T1000 (cell line): ENCODE measurements at regions not wholly inside any gene's neighbourhood (a gene's known extent, or its start where the extent isn't known, plus 50 kb on each side); places are given as distances from the start of the nearest gene placed in this dataset.

Experiments used
- DNase-seq: peaks from one replicate; lab custom pipeline; 2025; ENCODE audit warnings: mixed read lengths; lab: John Stamatoyannopoulos, UW

DNA sequence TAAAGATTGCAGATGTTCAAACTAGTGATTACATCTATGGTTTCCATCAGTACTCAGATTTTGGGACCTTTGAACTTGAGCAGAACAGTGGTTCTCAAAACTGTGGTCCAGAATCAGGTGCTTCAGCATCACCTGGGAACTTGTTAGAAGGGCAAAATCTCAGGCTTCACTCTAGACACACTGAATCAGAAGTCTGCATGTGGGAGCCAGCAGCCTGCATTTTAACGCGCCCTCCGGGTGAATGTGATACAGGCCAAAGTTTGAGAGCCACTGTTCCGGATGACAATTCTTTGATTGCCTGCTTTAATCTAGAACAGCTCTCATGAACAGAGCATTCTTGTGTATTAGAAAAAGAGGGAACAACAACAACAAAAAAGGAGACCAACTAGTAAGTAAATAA is 261.7 kb downstream of the GPD2 start:
- DNase-seq = no peak

DNA sequence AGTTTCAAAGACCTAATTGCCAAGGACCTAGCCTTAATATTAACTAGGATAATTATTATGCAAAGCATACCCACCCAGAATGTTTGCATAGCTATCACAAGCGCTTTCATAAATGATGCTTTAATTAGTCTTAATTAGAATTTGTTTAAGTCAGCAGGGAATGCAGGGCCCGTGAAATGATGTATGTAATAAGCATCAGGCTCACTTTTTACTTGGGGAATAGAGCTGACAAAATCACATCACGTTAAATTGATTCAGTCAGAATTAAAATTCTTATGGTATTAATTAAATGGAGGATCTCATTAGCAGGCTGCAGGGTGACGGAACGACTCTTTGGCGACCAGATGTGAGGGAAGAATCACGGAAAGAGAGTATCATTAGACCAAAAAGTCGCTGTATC is 264.5 kb downstream of the GPD2 start:
- DNase-seq = no peak

DNA sequence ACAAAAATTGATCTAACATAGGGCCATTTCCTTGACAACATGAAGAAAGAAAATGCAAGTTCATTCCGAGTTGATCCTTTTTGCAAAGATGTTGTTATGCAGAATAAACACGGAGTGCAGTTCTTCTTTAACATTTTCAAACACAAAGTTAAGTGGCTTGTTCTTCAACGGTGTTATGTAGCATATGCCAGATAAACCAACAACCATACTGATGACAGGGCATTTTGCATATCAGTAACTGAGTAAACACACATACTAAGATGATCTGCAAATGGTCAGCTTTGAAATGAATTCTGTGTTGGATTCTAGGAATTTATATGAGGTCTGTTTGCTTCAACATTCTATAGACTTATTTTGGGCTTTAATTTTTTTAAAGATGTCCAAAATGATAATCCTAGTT is 266.4 kb downstream of the GPD2 start:
- DNase-seq = no peak

DNA sequence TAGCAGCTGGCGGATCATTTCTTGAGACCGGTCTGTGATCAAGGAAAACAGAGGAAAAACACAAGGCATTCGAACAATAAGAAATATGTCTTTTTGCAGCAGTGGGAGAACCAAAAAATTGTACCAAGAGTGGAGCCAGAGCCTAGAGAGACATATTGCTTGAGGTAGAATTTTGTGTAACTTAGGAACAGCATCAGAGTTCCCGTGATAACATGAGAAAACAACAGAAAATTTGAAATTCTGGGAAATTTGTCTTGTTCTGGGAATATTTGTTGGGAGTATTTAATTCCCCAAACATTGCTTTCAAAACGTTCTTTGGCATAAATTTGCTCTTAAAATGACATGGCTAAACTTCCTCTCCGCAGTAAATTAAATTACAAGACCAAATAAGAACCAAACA is 267.5 kb downstream of the GPD2 start:
- DNase-seq = no peak

DNA sequence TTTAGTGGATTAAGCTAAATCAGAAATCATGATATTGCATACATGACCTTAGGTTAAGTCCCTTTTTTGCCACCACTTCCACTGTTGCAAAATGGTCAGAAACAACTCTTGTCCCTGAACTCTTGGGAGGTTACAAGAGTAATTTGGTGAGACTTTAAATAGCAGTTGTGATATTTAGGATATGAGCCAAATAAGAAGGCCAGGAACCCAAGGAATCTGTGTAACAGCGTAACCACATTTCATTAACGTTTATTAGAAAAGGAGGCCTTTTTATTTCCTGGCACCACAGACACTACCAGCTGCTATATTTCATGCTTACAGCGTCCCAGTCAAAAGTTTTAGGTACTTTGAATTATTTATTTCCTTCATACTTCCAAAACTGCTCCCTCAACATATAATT is 268.0 kb downstream of the GPD2 start:
- no peak for DNase-seq

DNA sequence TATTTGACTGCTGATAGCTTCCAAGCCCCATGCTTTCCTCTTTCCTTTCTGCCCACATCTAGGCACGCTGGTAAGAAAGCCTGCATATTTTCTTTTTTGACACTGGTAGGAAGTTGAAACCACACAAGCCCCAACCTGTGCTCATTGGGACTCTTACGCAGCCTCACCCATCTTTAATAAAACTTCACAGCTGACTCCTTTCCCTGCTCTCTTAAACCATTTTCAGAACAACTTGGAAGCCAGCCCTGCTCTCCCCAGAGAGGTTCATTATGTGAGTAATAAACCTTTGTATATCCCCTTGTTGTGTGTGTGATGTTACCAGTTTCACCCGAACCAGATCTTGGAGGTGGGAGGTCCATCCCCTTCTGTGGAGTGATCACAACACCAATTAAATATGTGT is 268.4 kb downstream of the GPD2 start:
- DNase-seq = no peak

DNA sequence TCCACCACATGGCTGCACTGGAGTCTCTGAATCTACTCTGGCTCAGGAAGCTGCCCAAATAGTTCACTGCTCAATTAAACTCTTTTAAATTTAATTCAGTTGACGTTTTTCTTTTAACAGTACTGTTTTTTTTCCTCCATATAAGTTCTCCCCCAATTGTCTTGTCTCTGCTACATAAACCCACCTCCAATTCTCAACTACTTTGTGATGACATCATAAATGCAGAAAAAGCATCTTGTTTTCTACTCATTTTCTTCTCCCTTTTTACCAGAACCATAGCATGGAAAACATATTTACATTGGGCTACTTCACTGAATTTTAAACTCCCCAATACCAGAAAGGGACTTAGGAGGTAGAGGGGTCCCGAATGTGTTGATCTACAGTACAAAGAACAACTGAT is 270.4 kb downstream of the GPD2 start:
- no peak for DNase-seq

DNA sequence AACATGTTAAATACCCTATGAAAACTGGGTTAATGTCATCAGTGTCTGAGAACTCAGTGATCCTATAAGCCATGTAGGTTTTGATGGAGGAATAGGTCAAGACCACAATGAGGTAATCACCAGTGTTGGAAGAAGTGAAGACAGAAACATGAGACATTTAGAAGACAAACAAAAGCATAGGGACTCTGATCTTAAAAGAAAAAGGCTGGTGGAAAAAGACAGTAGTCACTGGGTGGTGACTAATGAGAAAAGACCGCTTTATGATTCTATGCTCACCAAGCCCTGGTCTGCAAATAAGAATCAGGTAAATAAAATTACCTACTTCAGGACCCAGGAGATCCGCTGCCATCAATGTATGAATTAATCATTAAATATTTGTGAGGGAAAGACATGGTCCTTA is 271.9 kb downstream of the GPD2 start:
- DNase-seq = no peak

DNA sequence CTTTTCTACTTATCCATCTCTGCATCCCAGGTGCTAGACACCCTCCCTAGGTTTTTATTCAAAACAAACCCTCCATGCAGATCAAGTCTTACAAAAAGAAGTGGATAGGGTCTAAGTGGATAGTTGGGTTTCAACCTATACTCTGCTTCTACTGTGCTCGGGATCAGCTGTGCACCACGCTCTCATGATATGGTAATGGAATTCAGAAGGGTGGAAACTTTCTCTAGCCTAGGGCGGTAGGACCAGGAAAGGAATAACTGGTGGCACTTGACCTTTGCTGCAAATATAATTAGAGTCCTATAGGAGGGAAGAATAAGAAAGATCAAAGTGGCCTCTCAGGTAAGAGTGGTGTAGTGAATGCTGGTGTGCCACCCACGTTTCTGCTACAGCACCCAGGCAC is 272.9 kb downstream of the GPD2 start:
- no peak for DNase-seq

DNA sequence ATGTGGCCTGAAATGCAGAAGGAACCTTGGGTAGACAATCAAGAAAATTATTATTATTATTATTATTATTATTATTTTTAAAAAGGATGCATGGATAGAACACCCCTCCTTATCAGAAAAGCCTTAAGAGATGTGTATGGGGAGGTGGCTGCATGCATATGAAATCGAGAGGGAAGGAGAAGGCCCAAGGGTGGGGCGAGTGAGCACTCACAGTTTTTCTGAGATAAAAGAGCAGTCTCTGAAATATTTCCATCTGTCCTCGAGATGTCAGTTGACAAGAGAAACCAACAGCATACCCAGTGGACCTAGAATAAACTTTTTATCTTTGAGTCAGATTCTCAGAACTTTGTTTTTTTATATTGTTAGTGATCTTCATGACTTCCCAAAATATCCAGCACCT is 282.9 kb downstream of the GPD2 start:
- DNase-seq = no peak

DNA sequence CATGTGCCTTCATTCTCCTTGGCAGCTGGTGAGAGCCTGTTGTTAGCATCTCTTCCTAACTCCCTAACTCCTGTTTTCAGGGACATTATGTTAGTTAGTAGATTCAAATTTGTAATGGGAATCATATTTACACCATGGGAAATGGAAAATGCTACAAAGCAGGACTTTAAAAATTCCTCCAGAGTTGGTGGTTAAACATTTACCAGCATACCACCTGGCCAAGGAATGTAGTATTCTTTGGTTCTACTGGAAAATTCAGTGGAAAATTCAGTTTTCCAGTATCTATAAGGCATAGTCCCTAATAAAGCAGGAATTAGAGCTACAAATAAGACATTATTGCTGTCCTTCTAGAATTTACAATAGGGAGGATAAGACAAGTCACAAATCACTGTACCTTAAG is 291.7 kb downstream of the GPD2 start:
- no peak for DNase-seq

DNA sequence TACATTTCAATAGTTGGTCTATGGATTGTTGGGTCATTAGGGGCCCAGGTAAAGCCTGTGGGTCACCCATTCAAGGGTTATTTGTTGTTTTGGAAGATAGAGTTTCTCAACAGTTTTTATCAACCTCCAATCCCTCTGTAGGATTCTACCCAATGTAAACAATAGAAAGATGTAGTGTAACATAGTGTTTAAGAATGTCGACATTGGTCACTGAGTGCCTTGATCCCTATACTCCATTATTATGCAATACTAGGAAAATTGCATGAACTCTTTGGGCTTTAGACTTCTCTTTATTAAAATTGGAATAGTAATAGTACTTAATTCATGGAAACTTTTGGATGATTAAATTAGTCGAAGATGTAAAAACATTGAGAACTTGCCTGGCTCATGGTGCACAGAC is 292.1 kb downstream of the GPD2 start:
- DNase-seq = no peak

DNA sequence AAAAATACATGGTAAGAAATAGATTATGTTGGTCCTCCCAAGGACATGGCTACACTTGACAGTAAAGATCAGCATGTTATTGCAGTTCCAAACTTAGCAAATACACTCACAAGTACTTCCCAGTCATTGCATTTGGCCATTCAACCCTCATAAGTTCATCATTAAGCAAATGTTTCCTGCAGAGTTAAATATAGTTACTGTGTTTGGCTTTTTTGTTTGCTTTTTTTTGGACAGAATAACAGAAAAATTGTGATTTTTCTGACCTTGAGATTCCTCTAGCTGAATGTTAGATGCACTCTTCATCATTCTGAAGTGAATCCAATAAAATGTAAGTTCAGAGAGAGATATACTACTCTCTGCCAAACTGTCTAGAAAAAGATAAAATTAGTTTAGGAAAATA is 295.3 kb downstream of the GPD2 start:
- no peak for DNase-seq

DNA sequence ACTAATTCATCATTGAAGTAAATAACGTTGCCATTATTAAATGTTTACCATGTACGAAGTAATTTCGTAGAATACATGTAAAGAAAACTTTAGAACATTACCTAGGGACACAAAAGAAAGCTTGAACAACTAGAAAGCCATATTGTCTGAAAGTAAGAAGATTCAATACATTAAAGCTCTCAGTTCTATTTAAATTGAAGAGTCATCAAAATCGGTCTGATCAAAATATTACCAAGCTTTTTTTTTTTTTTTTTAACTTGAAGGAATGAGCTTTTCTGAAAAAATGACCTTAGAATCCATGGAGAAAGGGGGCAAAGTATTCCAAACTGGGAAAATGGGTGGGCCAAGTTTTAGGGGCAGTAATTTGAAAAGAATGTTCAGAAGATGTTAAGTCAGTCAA is 300.8 kb downstream of the GPD2 start:
- no peak for DNase-seq

DNA sequence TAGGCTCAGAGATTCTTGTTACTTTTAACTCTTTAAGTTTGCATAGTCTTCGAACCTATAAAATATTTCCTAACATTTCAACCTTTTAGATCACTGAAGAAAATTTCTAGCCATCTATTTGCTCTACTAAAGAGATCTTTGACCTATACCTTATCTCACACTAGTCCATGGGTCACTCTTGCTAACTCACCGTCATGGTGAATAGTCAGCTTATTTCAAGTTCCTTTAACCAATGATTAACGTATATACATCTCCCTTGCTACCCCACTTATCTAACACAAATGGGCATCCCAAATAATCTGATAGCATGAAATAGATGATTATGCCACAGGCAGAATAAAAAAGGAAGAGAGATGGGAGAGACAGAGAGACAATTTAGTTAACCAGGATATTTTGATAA is 303.1 kb downstream of the GPD2 start:
- no peak for DNase-seq

DNA sequence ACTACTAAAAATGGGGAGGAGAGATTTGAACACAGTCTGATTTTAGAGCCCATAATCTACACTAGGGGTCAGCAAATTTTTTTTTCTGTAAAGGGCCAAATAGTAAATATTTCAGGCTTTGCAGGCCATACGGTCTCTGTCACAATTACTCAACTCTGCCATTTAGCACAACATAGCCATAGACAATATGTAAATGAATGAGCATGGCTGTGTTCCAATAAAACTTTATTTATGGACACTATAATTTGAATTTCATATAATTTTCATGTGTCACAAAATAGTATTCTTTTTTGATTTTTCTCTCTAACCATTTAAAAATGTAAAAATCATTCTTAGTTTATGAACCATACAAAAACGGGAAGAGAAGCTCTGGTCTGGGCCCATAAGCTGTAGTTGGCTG is 309.4 kb downstream of the GPD2 start:
- no peak for DNase-seq

DNA sequence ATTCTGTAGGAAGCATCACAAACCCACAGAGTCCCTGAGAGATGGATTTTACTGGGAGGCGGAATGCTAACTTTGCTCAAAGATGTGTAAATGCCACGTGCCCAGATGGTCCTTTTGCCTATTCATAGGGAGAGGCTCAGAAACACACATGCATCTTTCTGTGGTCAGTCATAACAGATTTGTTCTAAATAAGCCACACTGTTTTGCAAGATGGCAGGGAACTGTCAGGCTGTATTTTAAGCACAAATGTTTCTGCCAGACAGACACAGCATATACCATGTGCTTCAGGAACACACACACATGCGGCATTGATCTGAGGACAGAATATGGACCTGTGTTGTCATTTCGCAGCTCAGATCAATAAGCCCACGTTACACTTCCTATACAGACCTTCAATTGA is 312.0 kb downstream of the GPD2 start:
- no peak for DNase-seq

DNA sequence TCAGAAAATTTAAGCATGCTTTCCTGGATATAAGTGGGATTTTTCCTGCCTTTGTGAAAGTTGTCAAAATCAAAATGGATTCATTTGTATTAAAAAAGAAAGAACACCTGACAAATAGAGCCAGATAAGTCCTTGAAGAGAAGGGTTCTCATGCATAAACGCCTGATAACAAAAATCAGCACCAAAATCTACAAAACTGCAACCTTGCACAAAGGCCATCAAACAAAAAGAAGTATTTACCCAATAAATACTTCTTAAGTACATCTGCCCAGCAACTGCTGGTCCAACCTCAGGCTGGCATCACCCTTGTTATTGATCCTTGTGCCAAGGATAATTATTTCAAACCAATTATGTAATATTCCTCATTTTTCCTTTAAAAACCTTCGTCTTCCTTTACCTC is 315.9 kb downstream of the GPD2 start:
- no peak for DNase-seq

DNA sequence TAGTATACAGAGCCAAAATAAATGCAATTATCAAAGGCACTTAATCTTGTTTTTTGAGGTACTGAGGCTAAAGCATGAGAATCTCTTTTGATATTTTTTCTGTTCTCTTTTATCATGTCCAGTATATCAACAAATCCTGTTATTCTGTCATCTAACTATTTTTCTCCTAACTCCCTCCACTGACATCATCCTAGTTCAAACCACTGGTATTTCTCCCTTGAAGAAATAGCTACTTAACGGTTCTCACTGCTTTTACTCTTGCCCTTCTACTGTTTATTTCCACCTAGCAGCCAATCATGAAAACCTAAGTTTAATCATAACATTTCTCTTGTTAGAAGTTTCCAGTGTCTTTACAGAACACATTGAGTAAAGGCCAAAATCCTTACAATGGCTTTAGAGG is 317.6 kb downstream of the GPD2 start:
- DNase-seq = no peak

DNA sequence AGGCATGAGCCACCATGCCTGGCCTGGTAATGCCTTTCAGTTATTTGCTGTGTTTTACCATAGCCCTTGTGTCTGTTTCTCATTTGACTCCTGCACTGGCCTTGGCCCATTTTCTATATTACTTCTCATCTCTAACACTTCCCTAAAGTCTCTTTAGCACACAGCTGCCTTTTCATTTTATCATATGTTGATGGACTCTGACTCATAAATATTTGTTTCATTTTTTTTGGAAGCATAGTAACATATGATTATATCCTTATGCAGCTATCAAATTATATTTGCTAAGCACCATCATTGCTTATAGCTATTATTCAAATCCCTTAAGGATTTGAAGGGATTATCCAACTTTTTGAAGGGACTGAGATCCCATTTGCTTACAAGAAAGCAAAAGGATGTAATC is 320.3 kb downstream of the GPD2 start:
- no peak for DNase-seq

DNA sequence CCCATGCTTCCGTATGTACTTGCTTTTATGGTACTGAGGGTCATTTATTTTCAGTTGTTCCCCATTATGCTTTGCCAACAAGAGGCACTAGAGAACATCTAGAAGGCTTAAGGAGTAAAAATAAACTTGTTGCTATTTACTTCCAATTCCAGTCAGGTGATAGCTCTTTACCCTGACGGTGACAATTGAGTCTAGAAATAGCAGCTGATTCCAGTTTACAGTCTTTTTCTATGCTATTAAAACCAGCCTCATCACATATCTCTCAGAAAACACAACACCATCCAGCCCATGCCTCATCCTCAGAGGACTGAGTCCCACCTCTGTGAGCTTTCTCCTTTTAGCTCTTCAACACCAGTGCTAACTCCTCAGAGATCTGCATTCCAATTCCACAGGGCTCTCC is 327.0 kb downstream of the GPD2 start:
- DNase-seq = no peak

DNA sequence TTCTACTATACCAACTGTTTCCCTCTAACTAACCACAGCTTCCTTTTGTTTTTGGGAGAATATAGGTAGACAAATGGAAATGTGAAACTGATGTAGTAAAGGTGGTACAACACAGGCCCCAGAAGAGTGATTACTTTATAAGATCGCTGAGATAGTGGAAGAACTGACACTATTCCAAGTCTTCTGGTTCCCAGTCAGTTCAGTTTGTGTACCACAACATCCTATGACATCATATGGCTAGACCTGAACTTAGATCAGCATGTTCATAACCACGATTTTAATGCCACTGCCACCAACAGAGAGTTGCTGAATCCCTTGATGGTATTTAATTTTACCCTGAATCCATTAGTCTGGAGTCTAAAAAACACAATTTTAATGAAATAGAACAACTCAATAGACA is 328.9 kb downstream of the GPD2 start:
- DNase-seq = no peak

DNA sequence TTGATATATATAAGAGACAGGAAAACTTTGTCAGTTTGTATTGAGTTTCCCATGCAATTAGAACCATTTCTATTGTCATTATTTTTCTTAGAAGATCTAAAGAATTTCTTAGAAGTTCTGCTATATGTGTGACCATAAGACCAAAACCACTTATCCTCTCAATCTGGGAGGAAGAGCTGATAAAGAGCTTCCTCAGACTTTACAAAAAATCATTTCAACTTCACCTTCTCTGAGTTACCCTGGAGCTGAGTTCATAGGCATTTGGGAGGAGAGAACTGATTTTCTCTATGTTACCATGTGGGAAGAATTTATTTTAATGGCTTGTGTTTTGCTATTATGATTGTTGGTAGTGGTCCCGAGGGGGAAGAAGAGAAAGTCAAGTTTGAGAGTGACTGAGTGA is 329.3 kb downstream of the GPD2 start:
- DNase-seq = no peak

DNA sequence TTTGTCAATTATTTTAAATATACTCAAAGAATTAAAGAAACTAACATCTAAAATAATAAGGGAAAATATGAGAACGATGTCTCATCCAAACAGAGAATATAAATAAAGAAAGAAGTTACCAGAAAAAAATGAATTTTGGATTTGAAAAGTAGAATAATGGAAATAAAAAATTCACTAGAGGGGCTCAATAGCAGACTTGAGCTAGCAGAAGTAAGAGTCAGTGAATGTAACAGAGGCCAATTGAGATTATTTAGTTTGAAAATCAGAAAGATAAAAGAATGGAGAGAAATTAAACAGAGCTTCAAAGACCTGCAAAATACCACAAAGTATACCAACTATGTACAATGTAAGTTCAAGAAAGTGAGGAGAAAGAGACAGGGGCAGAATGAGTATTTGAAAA is 333.6 kb downstream of the GPD2 start:
- no peak for DNase-seq

DNA sequence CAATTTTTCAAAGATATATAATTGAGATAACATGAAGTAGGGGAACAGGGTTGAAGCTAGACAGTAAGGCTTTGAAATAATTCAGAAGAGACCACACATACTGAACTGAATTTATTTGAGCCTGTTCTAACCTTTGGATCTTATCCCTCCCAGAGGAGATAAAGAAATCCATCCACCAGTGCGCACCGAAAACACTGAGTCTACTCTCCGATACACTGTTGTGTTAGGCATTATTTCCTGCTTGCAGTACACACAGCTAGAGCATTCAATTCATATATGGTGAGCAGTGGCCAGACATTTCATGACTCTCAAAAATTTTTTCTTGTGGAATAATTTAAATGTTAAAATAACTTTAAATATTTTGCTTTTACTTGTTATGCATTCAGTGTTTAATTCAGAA is 342.7 kb downstream of the GPD2 start:
- no peak for DNase-seq
